ENCODE measurements at regions not wholly inside any gene's neighbourhood (a gene's known extent, or its start where the extent isn't known, plus 50 kb on each side); places are given as distances from the start of the nearest gene placed in this dataset.

GRCh38 chrX:40310016-40310415 lies 212.3 kb upstream of the BCOR start:
- DNase-seq (ENCODE audit: low read depth in 1 of 2, low spot score in 1 of 2) (no peak), FAIRE-seq (no peak), ATAC-seq (no peak)
- Histone ChIP-seq H3K27ac (no peak overlapping the region), H3K4me2 (no peak overlapping the region), H3K4me1 (no peaks in the 10 kb centered on the region), H3K9me3 (no peaks in the 10 kb centered on the region), H3K4me3 (no peak overlapping the region)
- ChIA-PET POLR2A (no interaction called here), CTCF (interaction anchor here (1.4 kb wide), 1 partner anchor 117 kb away, joined by 3 read pairs; no protein-coding TSS in a partner anchor)
- WGBS (ENCODE audit: missing lambda C conversion rate), result 63% methylated on average over 3 of the region's 7 CpGs
- no peak for TF ChIP-seq CBX8 (IDR thresholded peaks at IDR 0.05)

GRCh38 chrX:40307871-40308270 lies 210.1 kb upstream of the BCOR start:
- POLR2A ChIA-PET, result no interaction called here
- no peak for FAIRE-seq

GRCh38 chrX:40304115-40304514 lies 206.4 kb upstream of the BCOR start:
- Histone ChIP-seq H3K9me3 (no peaks in the 10 kb centered on the region), H3K4me1 (no peaks in the 10 kb centered on the region), H3K27ac (no peak overlapping the region), H3K4me3 (no peak overlapping the region), H3K4me2 (no peak overlapping the region)
- no peak for DNase-seq (ENCODE audit: low read depth in 1 of 2, low spot score in 1 of 2)
- no peak for TF ChIP-seq GATA3 (IDR thresholded peaks at IDR 0.05; ENCODE audit: borderline replicate concordance)
- TF ChIP-seq ZC3H11A (IDR thresholded peaks at IDR 0.05), result no peak
- TF ChIP-seq CHD4 (IDR thresholded peaks at IDR 0.05; ENCODE audit: borderline replicate concordance), result no peak
- no peak for TF ChIP-seq BCL3 (IDR thresholded peaks at IDR 0.05)
- no peak for TF ChIP-seq PBX3 (IDR thresholded peaks at IDR 0.05)
- TF ChIP-seq POLR2A (IDR thresholded peaks at IDR 0.05; ENCODE audit: low read length), result no peak
- no peak for ATAC-seq
- POLR2A ChIA-PET, result no interaction called here
- CTCF ChIA-PET, result no interaction called here
- no CpG with 5 or more reads among the region's 2 CpGs for WGBS (ENCODE audit: missing lambda C conversion rate)
- FAIRE-seq, result no peak

More at GRCh38 chrX:40307871-40308270, 210.1 kb upstream of the BCOR start:
- Histone ChIP-seq H3K4me2 (no peak overlapping the region), H3K27ac (no peak overlapping the region), H3K4me3 (no peak overlapping the region), H3K9me3 (no peaks in the 10 kb centered on the region), H3K4me1 (no peaks in the 10 kb centered on the region)
- no peak for ATAC-seq
- CTCF ChIA-PET, result interaction anchor here (0.7 kb wide), 1 partner anchor 1047 kb away, joined by 3 read pairs; no protein-coding TSS in a partner anchor
- whole genome bisulfite sequencing (ENCODE audit: missing lambda C conversion rate), result 62% methylated on average over 11 of the region's 13 CpGs
- no peak for DNase-seq (ENCODE audit: low read depth in 1 of 2, low spot score in 1 of 2)
- no peak for TF ChIP-seq JUNB (IDR thresholded peaks at IDR 0.05)
- no peak for TF ChIP-seq CEBPB (IDR thresholded peaks at IDR 0.05)
- no peak for TF ChIP-seq FOSL2 (IDR thresholded peaks at IDR 0.05)
- no peak for TF ChIP-seq FOSL2 (CRISPR knock-in tag; IDR thresholded peaks at IDR 0.05)
- TF ChIP-seq CHD2 (IDR thresholded peaks at IDR 0.05; ENCODE audit: low read length, partially characterized antibody), result no peak
- no peak for TF ChIP-seq PHF8 (IDR thresholded peaks at IDR 0.05; ENCODE audit: borderline replicate concordance, low read depth)
- no peak for TF ChIP-seq RNF2 (IDR thresholded peaks at IDR 0.05; ENCODE audit: borderline replicate concordance, low read depth)
- no peak for TF ChIP-seq RFX5 (IDR thresholded peaks at IDR 0.05)
- TF ChIP-seq HDAC2 (IDR thresholded peaks at IDR 0.05), result no peak
- TF ChIP-seq E2F6 (IDR thresholded peaks at IDR 0.05; ENCODE audit: borderline replicate concordance, low read depth), result no peak

- DNase-seq (ENCODE audit: low read depth in 1 of 2, low spot score in 1 of 2) (no peak), FAIRE-seq (peak; percentile 92), ATAC-seq (no peak)
- Histone ChIP-seq H3K9me3 (no peaks in the 10 kb centered on the region), H3K4me3 (no peak overlapping the region), H3K27ac (no peak overlapping the region), H3K4me1 (no peaks in the 10 kb centered on the region), H3K4me2 (no peak overlapping the region)
- POLR2A ChIA-PET, result no interaction called here
- WGBS (ENCODE audit: missing lambda C conversion rate), result 23% methylated on average over 4 of the region's 4 CpGs
- CTCF ChIA-PET, result no interaction called here
- TF ChIP-seq HOXB5 (CRISPR knock-in tag; IDR thresholded peaks at IDR 0.05) (no peak), KDM1A (IDR thresholded peaks at IDR 0.05; ENCODE audit: low read depth) (no peak), MAZ (IDR thresholded peaks at IDR 0.05; ENCODE audit: borderline replicate concordance, low read depth, low read length) (no peak), BHLHE40 (IDR thresholded peaks at IDR 0.05; ENCODE audit: low read depth, low read length) (no peak), ELK1 (IDR thresholded peaks at IDR 0.05; ENCODE audit: low read depth, low read length) (no peak), RARB (CRISPR knock-in tag; IDR thresholded peaks at IDR 0.05) (no peak), FOSB (CRISPR knock-in tag; IDR thresholded peaks at IDR 0.05) (no peak), RFX5 (IDR thresholded peaks at IDR 0.05) (no peak), PHF8 (IDR thresholded peaks at IDR 0.05; ENCODE audit: borderline replicate concordance, low read depth) (no peak), ZSCAN20 (CRISPR knock-in tag; IDR thresholded peaks at IDR 0.05) (no peak), TFCP2L1 (CRISPR knock-in tag; IDR thresholded peaks at IDR 0.05) (no peak), NFE2L2 (conservative IDR thresholded peaks at IDR 0.05; ENCODE audit: low read length) (no peak), ESRRA (IDR thresholded peaks at IDR 0.05; ENCODE audit: borderline replicate concordance, low read length) (no peak), ZNF302 (CRISPR knock-in tag; IDR thresholded peaks at IDR 0.05) (no peak), SREBF2 (IDR thresholded peaks at IDR 0.05) (no peak)
Measured at GRCh38 chrX:40303256-40304077, 205.7 kb upstream of the BCOR start.
